ENCODE measurements at regions not wholly inside any gene's neighbourhood (a gene's known extent, or its start where the extent isn't known, plus 50 kb on each side); places are given as distances from the start of the nearest gene placed in this dataset.

GRCh38 chr11:122241566-122241965, 125.6 kb upstream of the BLID start:
- no peak for DNase-seq (ENCODE audit: low read depth in 1 of 2, low spot score in 1 of 2)

- DNase-seq (ENCODE audit: low read depth in 1 of 2, low spot score in 1 of 2) = no peak
These were observed 124.6 kb upstream of the BLID start for GRCh38 chr11:122240638-122241037.

DNA sequence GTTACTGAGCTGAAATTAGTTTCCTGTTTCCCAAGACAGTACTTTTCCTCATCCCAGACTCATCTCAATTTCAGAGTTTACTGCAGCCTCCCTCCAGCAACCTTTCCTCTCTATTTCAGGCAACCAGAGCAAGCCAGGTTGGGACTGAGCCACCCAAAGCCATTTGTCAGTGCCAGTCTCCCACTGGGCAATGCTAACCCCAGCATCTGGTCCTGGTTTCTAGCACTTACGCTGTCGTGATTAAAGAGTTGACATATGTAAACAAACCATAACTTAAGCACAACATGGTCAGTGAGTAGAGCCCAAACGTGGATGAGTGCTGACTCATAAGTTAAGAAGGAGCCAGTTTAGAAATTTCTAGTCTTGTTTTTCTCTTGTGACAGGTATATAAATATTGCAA, 119.6 kb upstream of the BLID start:
- no peak for DNase-seq (ENCODE audit: low read depth in 1 of 2, low spot score in 1 of 2)

GRCh38 chr11:122234780-122235179, 118.8 kb upstream of the BLID start:
- DNase-seq (ENCODE audit: low read depth in 1 of 2, low spot score in 1 of 2) = no peak

DNA sequence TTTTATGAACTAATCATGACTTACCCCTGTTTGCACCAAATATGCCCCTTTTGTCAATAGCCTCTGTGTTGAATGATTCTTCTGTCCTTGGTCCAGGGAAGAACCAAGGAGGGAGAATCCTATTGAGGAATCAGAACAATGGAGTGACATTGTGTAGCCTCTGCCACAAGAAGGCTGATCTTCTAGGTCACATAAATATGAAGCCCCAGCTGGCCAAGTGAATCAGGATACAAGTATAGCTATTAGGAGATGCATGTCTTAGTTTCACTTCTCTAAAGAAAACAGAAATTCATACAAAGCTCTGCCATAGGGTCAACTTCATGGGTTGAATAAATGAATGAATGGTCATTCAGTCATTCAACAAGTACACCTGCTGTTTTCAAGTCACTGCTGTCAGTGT, 118.2 kb upstream of the BLID start:
- DNase-seq (ENCODE audit: low read depth in 1 of 2, low spot score in 1 of 2) = no peak

GRCh38 chr11:122232985-122233384, 117.0 kb upstream of the BLID start:
- DNase-seq (ENCODE audit: low read depth in 1 of 2, low spot score in 1 of 2) = no peak

DNA sequence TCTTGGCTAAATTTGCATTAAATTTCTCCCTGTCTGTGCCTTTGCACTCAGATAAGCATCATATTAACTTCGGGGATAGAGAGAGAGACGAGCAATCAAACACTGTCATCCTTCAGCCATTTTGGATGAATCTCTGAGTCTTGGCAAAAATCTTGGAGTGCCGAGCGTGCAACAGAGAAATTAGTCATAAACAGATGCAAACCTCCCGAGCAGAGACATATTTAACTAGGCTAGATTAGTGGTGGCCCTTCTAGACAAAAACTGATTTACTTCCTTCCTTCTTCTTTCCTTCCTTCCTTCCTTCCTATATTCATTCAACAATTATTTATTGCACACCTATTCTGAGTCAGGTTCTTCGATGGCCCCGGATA, 114.4 kb upstream of the BLID start:
- DNase-seq (ENCODE audit: low read depth in 1 of 2, low spot score in 1 of 2) = no peak

DNA sequence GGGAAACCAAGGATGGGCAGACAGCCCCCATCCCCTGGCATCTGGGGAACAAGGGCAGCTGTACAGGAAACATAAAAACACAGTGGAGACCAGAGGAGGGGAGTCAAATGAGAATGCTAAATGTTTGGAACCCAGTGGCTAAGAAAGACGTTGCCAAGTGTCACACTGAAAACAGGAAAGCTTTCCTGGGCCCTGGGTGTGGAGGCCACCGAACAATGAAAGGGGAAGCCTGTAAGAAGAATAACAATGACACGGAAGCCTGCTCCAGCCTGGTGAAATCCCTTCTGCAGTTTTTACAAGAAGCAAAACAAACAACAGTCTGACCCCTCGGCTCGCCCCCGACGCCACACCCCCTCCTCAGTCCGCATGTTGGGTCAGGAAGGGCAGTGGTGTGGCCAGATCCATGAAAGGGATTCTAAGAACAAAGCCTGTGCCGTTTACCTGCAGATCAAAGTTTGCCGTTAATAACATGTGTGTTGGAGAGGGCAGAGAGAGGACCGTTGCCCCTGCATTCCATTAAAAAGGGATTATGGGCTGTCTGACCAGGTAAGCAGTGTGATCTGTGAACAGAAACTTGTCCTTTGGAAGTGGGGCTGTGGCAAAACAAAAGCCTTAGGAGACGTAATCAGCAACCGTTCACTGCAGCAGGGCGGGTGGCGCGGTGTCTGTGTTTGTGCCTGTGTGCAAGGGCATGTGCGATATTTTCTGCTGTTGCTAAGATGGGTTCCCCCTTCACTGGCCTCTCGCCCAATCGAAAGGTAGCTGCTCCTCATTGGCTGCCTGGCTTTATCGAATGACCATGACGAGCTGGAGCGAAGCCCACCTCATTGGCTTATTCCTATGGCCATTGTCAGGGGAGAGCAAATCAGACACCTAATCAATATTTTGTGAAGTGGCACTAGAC, 113.7 kb upstream of the BLID start:
- no peak for DNase-seq (ENCODE audit: low read depth in 1 of 2, low spot score in 1 of 2)

GRCh38 chr11:122229078-122229477, 113.1 kb upstream of the BLID start:
- no peak for DNase-seq (ENCODE audit: low read depth in 1 of 2, low spot score in 1 of 2)

DNA sequence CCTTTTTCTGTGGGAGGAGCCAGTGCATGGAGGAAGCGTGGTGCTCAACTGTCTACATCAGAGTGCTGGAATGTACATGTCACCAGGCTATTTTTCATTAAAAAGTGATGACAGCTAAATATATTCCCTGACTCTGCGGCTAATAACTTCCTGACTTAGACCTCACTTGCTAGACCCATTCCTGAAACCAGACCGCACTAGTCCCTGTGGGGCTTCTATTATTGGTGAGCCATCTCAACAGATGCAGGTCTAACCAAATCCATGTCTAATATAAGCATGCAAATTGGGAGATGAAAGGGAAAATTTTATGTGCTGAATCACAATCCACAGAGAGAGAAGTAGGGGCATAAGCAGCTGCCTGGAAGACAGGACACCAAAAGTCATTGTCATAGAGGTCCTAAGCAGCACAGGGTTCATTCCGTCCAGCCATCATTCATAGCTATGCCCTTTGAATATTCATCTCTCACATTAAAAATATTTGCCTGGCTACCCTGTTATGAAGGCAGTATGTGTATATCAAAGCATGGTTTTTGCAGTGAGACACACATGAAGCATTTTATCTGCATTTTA, 110.9 kb upstream of the BLID start:
- no peak for DNase-seq (ENCODE audit: low read depth in 1 of 2, low spot score in 1 of 2)

GRCh38 chr11:122224867-122225266, 108.9 kb upstream of the BLID start:
- no peak for DNase-seq (ENCODE audit: low read depth in 1 of 2, low spot score in 1 of 2)

DNA sequence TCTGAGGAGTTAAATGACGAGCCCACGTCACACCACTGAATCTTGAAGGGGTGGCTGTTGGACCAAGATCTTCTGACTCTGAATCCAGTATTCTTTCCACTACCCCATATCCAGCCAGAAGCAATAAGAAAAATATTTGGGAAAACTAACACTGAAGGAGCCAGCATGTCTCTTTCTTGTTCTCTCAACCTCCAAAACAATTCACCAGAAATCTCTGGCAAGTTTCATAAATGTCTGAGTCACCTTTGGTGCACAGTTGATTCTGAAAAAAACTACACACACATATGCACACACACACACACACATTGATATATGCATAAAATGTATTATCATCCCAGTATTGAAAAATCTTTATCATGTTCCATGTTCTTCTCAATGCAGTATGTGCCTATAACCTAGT, 104.3 kb upstream of the BLID start:
- DNase-seq (ENCODE audit: low read depth in 1 of 2, low spot score in 1 of 2) = no peak

DNA sequence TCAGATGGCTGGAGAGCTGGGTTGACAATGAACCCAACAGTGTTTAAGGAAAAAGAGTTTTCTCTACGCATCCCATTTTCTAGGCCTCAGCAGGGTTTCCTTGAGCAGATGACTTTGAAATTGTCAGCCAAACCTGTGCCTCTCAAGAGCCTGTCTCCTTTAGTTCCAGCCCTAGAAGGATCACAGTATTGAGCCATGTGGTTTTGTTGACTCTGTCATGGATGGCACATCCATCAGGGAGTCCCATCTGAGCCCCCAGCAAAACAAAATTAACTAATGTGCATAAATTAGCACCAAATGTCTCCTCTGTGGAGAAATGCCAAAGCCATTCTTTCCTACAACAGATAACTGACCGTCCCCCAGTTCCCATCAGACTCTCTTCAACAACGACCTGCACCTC, 103.8 kb upstream of the BLID start:
- no peak for DNase-seq (ENCODE audit: low read depth in 1 of 2, low spot score in 1 of 2)

GRCh38 chr11:122215244-122215992, 99.4 kb upstream of the BLID start:
- no peak for DNase-seq (ENCODE audit: low read depth in 1 of 2, low spot score in 1 of 2)

GRCh38 chr11:122214567-122214966, 98.6 kb upstream of the BLID start:
- no peak for DNase-seq (ENCODE audit: low read depth in 1 of 2, low spot score in 1 of 2)

DNA sequence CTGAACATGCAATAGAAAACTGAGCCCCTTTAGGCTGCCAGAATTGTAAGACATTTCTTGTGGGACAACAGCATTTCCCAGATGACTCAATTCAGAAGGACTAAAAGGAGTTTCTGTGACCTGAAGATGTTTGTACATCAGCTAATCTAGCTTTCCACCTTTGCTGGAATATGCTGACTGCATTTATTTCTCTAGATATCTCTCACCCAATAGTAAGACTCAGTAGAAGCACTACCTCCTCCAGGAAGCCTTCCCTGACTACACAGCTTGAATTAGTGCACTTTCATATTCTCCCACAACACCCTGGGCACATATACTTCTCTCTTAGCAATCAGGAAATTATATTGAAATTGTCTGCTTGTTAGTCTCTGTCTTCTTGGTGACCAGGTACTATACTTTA, 98.1 kb upstream of the BLID start:
- DNase-seq (ENCODE audit: low read depth in 1 of 2, low spot score in 1 of 2) = no peak

DNA sequence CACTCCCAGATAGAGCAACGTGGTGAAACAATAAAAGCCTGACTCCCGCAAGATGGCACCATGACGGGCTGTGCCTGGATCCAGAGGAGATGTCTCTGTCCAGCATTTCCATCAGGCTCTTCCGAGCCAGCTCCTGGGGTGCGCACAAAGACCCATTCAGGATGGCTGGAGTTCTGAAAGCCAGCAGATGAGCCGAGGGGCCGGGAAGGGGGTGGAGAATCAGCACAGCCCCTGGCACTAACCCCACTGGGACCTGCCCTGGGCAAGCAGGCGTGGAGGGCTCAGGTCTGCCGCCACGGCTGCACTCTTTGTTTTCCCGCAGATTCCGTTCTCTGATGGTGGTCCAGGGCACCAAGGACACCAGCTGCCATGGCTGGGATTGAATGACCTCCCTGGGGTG, 97.2 kb upstream of the BLID start:
- DNase-seq (ENCODE audit: low read depth in 1 of 2, low spot score in 1 of 2) = no peak

GRCh38 chr11:122210367-122210997, 94.5 kb upstream of the BLID start:
- DNase-seq (ENCODE audit: low read depth in 1 of 2, low spot score in 1 of 2) = no peak

GRCh38 chr11:122209619-122210366, 93.8 kb upstream of the BLID start:
- DNase-seq (ENCODE audit: low read depth in 1 of 2, low spot score in 1 of 2) = no peak

DNA sequence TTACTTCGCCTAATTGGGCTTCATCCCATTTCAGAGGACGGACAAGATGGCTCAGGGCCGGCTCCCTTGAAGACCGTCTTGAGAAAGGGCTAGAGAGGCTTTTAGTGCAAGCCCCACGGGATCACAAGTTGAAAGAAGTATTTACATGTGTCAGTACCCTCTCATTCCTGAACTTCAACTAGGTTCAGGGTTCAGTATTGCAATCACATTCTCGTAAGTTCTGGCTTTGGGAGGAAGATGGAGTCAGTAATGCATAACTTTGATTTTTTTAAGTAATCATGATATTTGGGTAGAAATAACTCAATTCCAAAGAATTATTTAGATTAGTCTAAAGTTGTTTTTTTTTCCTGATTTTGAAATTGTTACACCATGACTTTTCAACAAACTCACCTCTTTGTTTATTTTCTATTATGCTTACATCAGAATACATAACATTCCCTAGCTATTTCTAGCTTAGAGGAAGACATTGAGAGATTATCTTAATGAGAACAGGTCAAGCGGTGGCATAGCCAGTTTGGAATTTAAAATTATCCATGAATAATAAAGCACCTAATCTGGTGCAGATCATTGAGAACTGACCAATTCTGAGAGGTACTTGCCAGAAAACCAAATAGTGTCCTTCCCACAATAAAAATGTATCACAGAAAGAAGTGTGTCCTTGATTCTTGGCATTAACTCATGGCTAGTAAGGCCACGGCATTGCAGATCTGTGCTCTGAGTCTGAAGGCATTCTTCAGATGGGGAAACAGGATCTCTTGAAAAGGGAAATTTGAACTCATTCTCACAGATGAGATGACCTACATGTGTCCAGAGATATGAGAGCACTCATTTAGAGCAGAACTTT, 92.1 kb upstream of the BLID start:
- DNase-seq (ENCODE audit: low read depth in 1 of 2, low spot score in 1 of 2) = no peak

All from activated CD4-positive, alpha-beta T cell treated with anti-CD3 and anti-CD28 coated beads, Interleukin-2, amount 50 U/mL, for 24 hours (primary cell).